Cardiac septum (tissue), 1 donor: ENCODE measurements at regions not wholly inside any gene's neighbourhood (a gene's known extent, or its start where the extent isn't known, plus 50 kb on each side); places are given as distances from the start of the nearest gene placed in this dataset.
"Not testable (repeated sequence)": the region's sequence is repeated elsewhere in the genome, so short reads cannot be mapped to it uniquely, and the experiment has no call there.

Experiments
- DNase-seq: peaks from one replicate; pipeline ENCODE4 v3.0.0-alpha.2; 2020; ENCODE audit warnings: low spot score
- intact Hi-C: fragments of 100-400 bp; cut with DNase I; formaldehyde crosslinking; loops from one replicate; pipeline ENCODE4 v1.14.0; 2022
- donor health status: DM: no; HTN: no; CAD: no.

GRCh38 chr4:96379524-96379923, 539.6 kb downstream of the PDHA2 start:
- intact Hi-C loops: no loop called here
- DNase-seq: no peak

- intact Hi-C loops: no loop called here
- DNase-seq: no peak
Measured at GRCh38 chr4:96380106-96380505, 540.2 kb downstream of the PDHA2 start.

GRCh38 chr4:96383349-96383748, 543.5 kb downstream of the PDHA2 start:
- no peak for DNase-seq
- intact Hi-C loops: no loop called here

- DNase-seq: no peak
- intact Hi-C loops: no loop called here
Measured at GRCh38 chr4:96389770-96390169, 549.9 kb downstream of the PDHA2 start.

- DNase-seq: no peak
- intact Hi-C loops: no loop called here
Measured at GRCh38 chr4:96390404-96390803, 550.5 kb downstream of the PDHA2 start.

DNA sequence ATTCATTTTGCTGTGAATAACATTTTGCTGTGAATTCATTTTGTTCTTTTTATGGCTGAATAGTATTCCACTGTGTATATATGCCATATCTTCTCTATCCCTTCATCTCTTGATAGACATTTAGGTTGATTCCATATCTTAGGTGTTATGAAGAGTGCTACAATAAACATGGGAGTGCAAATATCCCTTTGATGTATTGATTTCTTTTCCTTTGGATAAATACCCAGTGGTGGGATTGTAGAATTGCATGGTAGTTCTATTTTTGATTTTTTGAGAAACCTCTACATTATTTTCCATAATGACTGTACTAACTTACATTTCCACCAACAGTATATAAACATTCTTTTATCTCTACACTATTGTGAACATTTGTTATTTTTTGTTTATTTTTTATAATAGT, 555.9 kb downstream of the PDHA2 start:
- intact Hi-C loops: no loop called here
- DNase-seq: no peak

GRCh38 chr4:96406742-96407141, 566.8 kb downstream of the PDHA2 start:
- no peak for DNase-seq
- intact Hi-C loops: no loop called here

DNA sequence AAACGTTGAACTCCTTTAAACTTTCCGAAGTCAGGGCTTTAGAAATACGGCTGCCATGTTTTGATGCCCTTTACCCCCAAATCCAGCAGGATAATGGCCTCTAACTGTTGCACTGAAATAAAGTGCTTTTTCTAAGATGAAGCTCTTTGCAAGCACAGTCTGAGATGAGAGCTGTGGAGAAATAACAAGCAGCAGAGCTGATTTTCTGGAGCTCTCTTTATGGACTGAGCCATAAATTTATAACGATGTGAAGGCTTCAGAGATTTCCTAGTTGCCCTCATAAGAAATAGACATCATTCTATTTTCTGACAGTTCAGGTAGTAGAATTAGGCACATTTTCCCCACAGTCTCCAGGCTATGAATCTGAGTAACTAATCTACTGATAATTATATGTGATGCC, 567.3 kb downstream of the PDHA2 start:
- intact Hi-C loops: no loop called here
- DNase-seq: no peak

GRCh38 chr4:96407738-96408463, 568.0 kb downstream of the PDHA2 start:
- intact Hi-C loops: no loop called here
- DNase-seq: no peak

- DNase-seq, intact Hi-C loops: not testable (repeated sequence)
Measured at GRCh38 chr4:96414853-96415252, 575.0 kb downstream of the PDHA2 start.

GRCh38 chr4:96429657-96430056, 589.8 kb downstream of the PDHA2 start:
- intact Hi-C loops: no loop called here
- no peak for DNase-seq

- intact Hi-C loops: no loop called here
- DNase-seq: no peak
Measured at GRCh38 chr4:96431094-96431493, 591.2 kb downstream of the PDHA2 start.

GRCh38 chr4:96448315-96448872, 608.5 kb downstream of the PDHA2 start:
- intact Hi-C loops: no loop called here
- DNase-seq: no peak

DNA sequence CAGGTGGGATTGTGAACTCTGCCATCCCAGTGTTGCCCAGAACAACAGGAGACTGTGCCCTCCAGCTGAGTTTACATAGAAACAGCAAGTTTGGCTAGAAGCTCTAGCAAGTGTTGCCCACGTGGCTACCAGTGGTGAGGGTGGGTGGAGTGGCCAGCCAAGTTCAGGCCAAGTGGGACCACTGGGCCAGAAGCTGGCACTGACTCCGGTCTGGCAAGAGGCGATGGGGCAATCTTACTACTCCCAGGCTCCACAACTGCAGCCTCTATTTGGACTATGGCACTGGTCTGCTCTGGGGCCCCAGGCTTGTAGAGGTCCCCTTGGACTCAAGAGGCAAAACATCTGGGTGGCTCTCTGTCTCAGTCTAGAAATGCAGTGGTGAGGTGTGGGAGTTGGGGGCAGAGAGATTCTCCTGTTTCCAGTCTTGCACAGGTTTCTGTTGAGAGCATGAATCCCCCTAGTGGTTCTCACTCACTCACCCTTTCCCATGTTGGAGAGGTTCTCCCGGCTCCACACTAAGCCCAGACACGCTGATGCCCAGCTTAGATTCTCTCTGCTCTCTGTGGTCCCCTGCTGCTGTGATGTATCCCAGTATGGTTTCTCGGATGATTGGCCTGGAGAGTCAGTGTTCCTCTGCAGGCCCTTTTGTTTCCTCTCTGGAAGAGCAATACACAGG, 615.3 kb downstream of the PDHA2 start:
- DNase-seq: no peak

DNA sequence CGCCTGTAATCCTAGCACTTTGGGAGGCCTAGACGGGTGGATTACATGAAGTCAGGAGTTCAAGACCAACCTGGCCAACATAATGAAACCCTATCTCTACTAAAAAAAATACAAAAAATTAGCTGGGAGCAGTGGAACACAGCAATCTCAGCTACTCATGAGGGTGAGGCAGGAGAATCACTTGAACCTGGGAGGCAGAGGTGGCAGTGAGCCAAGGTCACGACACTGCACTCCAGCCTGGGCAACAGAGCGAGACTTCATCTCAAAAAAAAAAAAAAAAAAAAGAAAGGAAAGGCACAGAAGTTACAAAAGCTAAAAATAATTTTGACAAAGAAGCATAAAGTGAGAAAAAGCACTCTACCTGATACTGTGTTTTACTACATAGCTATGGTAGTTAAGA, 618.1 kb downstream of the PDHA2 start:
- intact Hi-C loops, DNase-seq: not testable (repeated sequence)

More for the DNA sequence above, 615.3 kb downstream of the PDHA2 start:
- intact Hi-C loops: no loop called here

DNA sequence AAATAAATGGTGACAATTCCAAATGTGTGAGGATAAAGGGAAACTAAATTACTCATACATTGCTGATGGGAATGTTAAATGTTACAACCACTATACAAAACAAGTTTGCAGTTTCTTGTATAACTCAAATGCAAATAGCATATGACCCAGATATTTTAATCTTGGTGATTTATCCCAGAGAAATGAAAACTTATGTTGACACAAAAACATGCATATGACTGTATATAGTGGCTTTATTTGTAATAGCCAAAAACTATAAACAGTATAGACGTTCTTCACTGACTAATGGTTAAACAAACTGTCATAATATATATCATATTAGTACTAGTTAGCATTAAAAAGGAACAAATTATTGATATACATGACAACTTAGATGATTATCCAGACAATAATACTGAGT, 619.2 kb downstream of the PDHA2 start:
- DNase-seq: no peak
- intact Hi-C loops: no loop called here

GRCh38 chr4:96465834-96466233, 625.9 kb downstream of the PDHA2 start:
- no peak for DNase-seq
- intact Hi-C loops: no loop called here

DNA sequence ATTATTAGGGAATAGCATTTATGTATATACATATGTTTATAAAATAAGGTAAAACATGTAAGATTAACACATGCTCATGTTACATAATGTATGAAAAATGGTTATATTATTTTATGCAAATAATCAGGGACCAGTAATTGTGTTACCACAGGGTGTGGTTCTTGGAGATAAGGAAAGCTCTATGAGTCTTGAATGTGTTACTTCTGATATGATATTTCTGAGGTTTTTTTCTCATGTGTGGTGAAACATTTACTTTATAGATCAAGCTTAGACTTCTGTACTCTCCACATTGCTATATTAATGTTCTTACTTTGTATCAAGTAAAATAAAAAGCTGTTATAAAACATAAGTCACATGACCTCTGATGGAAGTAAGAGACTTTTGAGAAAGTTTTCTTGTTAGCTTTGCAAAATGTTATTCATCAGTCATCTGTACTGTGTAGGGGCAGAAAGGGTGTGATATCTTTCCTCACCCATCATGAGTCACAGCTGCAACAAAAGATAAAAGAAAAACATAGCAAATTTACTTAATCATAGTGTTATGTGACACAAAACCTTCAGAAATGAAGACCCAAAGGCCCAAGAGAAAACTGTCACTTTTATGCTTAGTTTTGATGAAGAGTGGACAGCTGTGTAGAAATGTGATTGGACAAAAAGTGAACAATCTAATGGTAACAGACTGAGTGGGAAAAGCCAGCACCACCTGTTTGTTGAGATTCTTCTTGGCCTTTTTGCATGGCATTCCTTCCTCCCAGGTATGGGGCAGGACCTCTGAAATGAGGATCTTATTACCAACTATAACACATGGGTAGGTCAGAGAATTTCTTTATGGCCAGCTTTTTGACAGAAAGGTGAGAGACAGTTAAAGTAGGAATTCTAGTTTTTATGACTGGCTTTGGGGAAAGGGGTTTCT, 632.3 kb downstream of the PDHA2 start:
- intact Hi-C loops: no loop called here
- no peak for DNase-seq

DNA sequence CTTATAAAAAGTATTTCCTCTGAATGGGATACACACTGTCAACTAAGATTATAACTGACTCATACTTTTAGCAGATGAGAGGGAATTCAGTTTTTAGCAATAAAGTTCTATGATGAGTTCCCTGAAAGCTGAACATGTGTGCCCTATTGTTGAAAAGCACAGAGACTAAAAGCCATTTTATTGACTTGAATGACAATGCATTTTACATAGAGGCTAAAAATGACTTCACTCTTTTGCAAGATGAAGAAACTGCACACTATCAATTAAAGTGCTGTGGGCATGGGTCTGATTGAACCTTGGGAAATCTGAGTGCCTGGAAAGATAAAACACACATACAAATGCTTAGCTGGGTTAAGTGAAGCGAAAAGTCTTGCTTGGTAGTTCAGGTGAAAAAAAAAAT, 633.4 kb downstream of the PDHA2 start:
- intact Hi-C loops: no loop called here
- no peak for DNase-seq
